ENCODE measurements at regions not wholly inside any gene's neighbourhood (a gene's known extent, or its start where the extent isn't known, plus 50 kb on each side); places are given as distances from the start of the nearest gene placed in this dataset.

DNA sequence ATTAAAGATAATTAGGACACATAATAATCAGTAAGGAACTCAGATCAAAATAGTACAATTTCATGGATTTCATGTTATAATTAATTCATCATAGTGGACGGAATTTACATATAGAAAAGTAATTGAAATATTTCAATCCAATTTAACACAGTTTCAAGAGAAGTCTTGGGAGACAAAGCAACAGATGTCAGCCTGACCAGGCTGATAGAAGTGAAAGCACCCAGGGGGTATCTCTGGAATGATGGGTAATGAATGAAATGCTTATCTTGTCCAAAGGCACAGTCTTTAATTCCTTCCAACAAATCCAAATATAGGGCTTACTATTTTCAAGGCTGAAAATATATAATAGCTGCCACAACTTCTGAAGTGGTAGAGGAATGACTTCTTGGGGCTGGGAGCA lies 629.3 kb upstream of the RGMB start:
- ChIA-PET POLR2A (no interaction called here), CTCF (no interaction called here)
- ATAC-seq (ENCODE audit: poor library complexity) (no peak), DNase-seq (no peak)
- H3K36me3 Mint-ChIP-seq (ENCODE audit: low read depth), result no peaks in the 10 kb centered on the region
- no peaks in the 10 kb centered on the region for H3K27me3 Mint-ChIP-seq
- Histone ChIP-seq H3K9me3 (ENCODE audit: control insufficient read depth in 1 of 2, insufficient read depth in 1 of 2, low read length in 2 of 2) (no peaks in the 10 kb centered on the region), H3K4me1 (ENCODE audit: insufficient read depth, low read length) (no peaks in the 10 kb centered on the region), H3K27ac (ENCODE audit: low read depth in 1 of 2, low read length in 2 of 2) (no peak overlapping the region), H3K27me3 (ENCODE audit: control insufficient read depth in 1 of 2, insufficient read depth in 2 of 2, low read length in 2 of 2) (no peaks in the 10 kb centered on the region), H3K36me3 (ENCODE audit: insufficient read depth, low read length) (no peaks in the 10 kb centered on the region), H3K4me3 (ENCODE audit: low read length) (no peak overlapping the region)
- intact Hi-C loops (cut with DNase I, micrococcal nuclease), result no loop called here
- no peak overlapping the region for H3K27ac Mint-ChIP-seq
- no peaks in the 10 kb centered on the region for H3K4me1 Mint-ChIP-seq (ENCODE audit: low read depth)
- H3K4me3 Mint-ChIP-seq, result no peak overlapping the region
- no peak for TF ChIP-seq CTCF (IDR thresholded peaks at IDR 0.05)
- no peaks in the 10 kb centered on the region for H3K9me3 Mint-ChIP-seq

GRCh38 chr5:98144710-98145109 lies 628.8 kb upstream of the RGMB start:
- no peaks in the 10 kb centered on the region for H3K27me3 Mint-ChIP-seq
- no peaks in the 10 kb centered on the region for H3K27me3 ChIP-seq (ENCODE audit: control insufficient read depth in 1 of 2, insufficient read depth in 2 of 2, low read length in 2 of 2)
- H3K4me1 Mint-ChIP-seq (ENCODE audit: low read depth), result no peaks in the 10 kb centered on the region
- ATAC-seq (ENCODE audit: poor library complexity) (no peak), DNase-seq (no peak)
- no peaks in the 10 kb centered on the region for H3K36me3 Mint-ChIP-seq (ENCODE audit: low read depth)
- no peak overlapping the region for H3K27ac ChIP-seq (ENCODE audit: low read depth in 1 of 2, low read length in 2 of 2)
- no peaks in the 10 kb centered on the region for H3K9me3 Mint-ChIP-seq
- no peak overlapping the region for H3K27ac Mint-ChIP-seq
- H3K9me3 ChIP-seq (ENCODE audit: control insufficient read depth in 1 of 2, insufficient read depth in 1 of 2, low read length in 2 of 2), result no peaks in the 10 kb centered on the region
- no peak overlapping the region for H3K4me3 Mint-ChIP-seq
- ChIA-PET CTCF (no interaction called here), POLR2A (no interaction called here)
- H3K36me3 ChIP-seq (ENCODE audit: insufficient read depth, low read length), result no peaks in the 10 kb centered on the region
- intact Hi-C loops (cut with DNase I, micrococcal nuclease), result no loop called here
- TF ChIP-seq CTCF (IDR thresholded peaks at IDR 0.05), result no peak
- H3K4me3 ChIP-seq (ENCODE audit: low read length), result no peak overlapping the region
- H3K4me1 ChIP-seq (ENCODE audit: insufficient read depth, low read length), result no peaks in the 10 kb centered on the region

DNA sequence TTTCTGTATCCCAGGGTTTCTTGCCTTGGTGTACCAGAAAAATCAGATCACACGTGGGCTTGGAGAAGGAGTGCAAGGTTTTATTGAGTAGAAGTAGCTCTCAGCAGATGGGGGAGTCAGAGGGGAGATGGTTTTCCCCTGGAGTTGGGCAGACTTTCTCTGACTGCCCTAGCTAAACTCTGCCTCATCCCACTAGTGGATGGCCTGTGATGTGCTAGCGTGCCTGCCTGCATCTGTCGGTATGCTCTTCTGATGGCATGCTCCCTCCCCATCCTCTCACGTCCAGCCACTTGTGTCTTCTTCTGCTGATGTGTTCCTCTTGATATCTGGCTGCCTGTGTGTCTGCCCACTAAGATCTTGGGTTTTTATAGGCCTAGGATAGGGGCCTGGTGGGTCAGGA lies 616.1 kb upstream of the RGMB start:
- Mint-ChIP-seq H3K27me3 (no peaks in the 10 kb centered on the region), H3K27ac (no peak overlapping the region), H3K4me3 (no peak overlapping the region), H3K9me3 (no peaks in the 10 kb centered on the region), H3K36me3 (ENCODE audit: low read depth) (no peaks in the 10 kb centered on the region), H3K4me1 (ENCODE audit: low read depth) (no peaks in the 10 kb centered on the region)
- Histone ChIP-seq H3K27me3 (ENCODE audit: control insufficient read depth in 1 of 2, insufficient read depth in 2 of 2, low read length in 2 of 2) (no peaks in the 10 kb centered on the region), H3K36me3 (ENCODE audit: insufficient read depth, low read length) (no peaks in the 10 kb centered on the region), H3K4me1 (ENCODE audit: insufficient read depth, low read length) (no peaks in the 10 kb centered on the region), H3K4me3 (ENCODE audit: low read length) (no peak overlapping the region), H3K9me3 (ENCODE audit: control insufficient read depth in 1 of 2, insufficient read depth in 1 of 2, low read length in 2 of 2) (no peaks in the 10 kb centered on the region), H3K27ac (ENCODE audit: low read depth in 1 of 2, low read length in 2 of 2) (no peak overlapping the region)
- ChIA-PET CTCF (no interaction called here), POLR2A (no interaction called here)
- intact Hi-C loops (cut with DNase I, micrococcal nuclease), result no loop called here
- ATAC-seq (ENCODE audit: poor library complexity), result no peak
- no peak for DNase-seq
- no peak for TF ChIP-seq CTCF (IDR thresholded peaks at IDR 0.05)
